WTC11 (cell line): ENCODE measurements at regions not wholly inside any gene's neighbourhood (a gene's known extent, or its start where the extent isn't known, plus 50 kb on each side); places are given as distances from the start of the nearest gene placed in this dataset.

Source experiments
- ATAC-seq: fragments of 200-7000 bp; cut with Tn5 transposase; 2 replicates; pipeline ENCODE4 v1.10.0; 2021; ENCODE audit warnings: mild to moderate bottlenecking, moderate library complexity
- CTCF ChIA-PET: fragments of 300-600 bp; sonication (Branson Sonifier 250); formaldehyde crosslinking; loops from one replicate; lab custom pipeline; 2021; ENCODE audit warnings: antibody characterized with exemption; lab: Charles Lee
- POLR2A ChIA-PET: fragments of 350-600 bp; sonication (Branson Sonifier 250); formaldehyde crosslinking; loops from one replicate; lab custom pipeline; 2021; ENCODE audit warnings: antibody characterized with exemption; lab: Charles Lee
- DNase-seq: peaks from one replicate; pipeline ENCODE4 v3.0.0; 2021; ENCODE audit warnings: low spot score
- H3K27ac Mint-ChIP-seq: 2 replicates; pipeline ENCODE4 v1.8.0; 2021; ENCODE audit warnings: mixed read lengths
- H3K27me3 Mint-ChIP-seq: 2 replicates; pipeline ENCODE4 v1.8.0; 2021; ENCODE audit warnings: low read depth, mild to moderate bottlenecking, moderate library complexity, mixed read lengths
- H3K36me3 Mint-ChIP-seq: 2 replicates; pipeline ENCODE4 v1.8.0; 2021; ENCODE audit warnings: mixed read lengths
- H3K4me1 Mint-ChIP-seq: 2 replicates; pipeline ENCODE4 v1.8.0; 2022; ENCODE audit warnings: mixed read lengths
- H3K4me3 Mint-ChIP-seq: 2 replicates; pipeline ENCODE4 v1.8.0; 2021; ENCODE audit warnings: mild to moderate bottlenecking, moderate library complexity, mixed read lengths
- H3K9me3 Mint-ChIP-seq: 2 replicates; pipeline ENCODE4 v1.8.0; 2021; ENCODE audit warnings: mixed read lengths
- GABPB1 ChIP-seq: sonication (generic); formaldehyde crosslinking; IDR thresholded peaks from 2 replicates; pipeline ENCODE4 v1.8.1; 2023; ENCODE audit warnings: mild to moderate bottlenecking, missing genetic modification reagents
- JAZF1 ChIP-seq: fragments of 250-450 bp; sonication (Bioruptor Pico); IDR thresholded peaks from 2 replicates; pipeline ENCODE4 v1.9.0; 2021; ENCODE audit warnings: moderate library complexity, mild to moderate bottlenecking, inconsistent platforms
- KAT7 ChIP-seq: sonication (generic); formaldehyde crosslinking; IDR thresholded peaks from 2 replicates; pipeline ENCODE4 v1.8.1; 2023; ENCODE audit warnings: missing genetic modification reagents, mild to moderate bottlenecking, borderline replicate concordance
- NFE2L1 ChIP-seq: sonication (generic); formaldehyde crosslinking; IDR thresholded peaks from 2 replicates; pipeline ENCODE4 v1.8.1; 2023; ENCODE audit warnings: missing genetic modification reagents
- NFYB ChIP-seq: sonication (generic); formaldehyde crosslinking; conservative IDR thresholded peaks from 2 replicates; pipeline ENCODE4 v1.8.0; 2022; ENCODE audit warnings: low read depth, missing genetic modification reagents
- NR3C1 ChIP-seq: sonication (generic); formaldehyde crosslinking; conservative IDR thresholded peaks from 2 replicates; pipeline ENCODE4 v1.8.1; 2023; ENCODE audit warnings: low read depth, mild to moderate bottlenecking, missing genetic modification reagents
- PRRX2 ChIP-seq: fragments of 250-450 bp; sonication (Bioruptor Pico); IDR thresholded peaks from 2 replicates; pipeline ENCODE4 v1.8.0; 2021; ENCODE audit warnings: mild to moderate bottlenecking
- SMAD4 ChIP-seq: sonication (generic); formaldehyde crosslinking; IDR thresholded peaks from 2 replicates; pipeline ENCODE4 v1.8.0; 2022; ENCODE audit warnings: mild to moderate bottlenecking, missing genetic modification reagents
- TP53 ChIP-seq: sonication (generic); formaldehyde crosslinking; IDR thresholded peaks from 2 replicates; pipeline ENCODE4 v1.8.1; 2023; ENCODE audit warnings: mild to moderate bottlenecking, missing genetic modification reagents
- ZBTB21 ChIP-seq: sonication (generic); formaldehyde crosslinking; IDR thresholded peaks from 2 replicates; pipeline ENCODE4 v1.8.1; 2023; ENCODE audit warnings: mild to moderate bottlenecking, missing genetic modification reagents, borderline replicate concordance
- ZNF121 ChIP-seq: sonication (generic); formaldehyde crosslinking; IDR thresholded peaks from 2 replicates; pipeline ENCODE4 v1.8.0; 2023; ENCODE audit warnings: missing genetic modification reagents
- ZNF138 ChIP-seq: sonication (generic); formaldehyde crosslinking; conservative IDR thresholded peaks from 2 replicates; pipeline ENCODE4 v1.8.1; 2022; ENCODE audit warnings: mild to moderate bottlenecking, moderate library complexity, missing genetic modification reagents
- ZNF263 ChIP-seq: sonication (generic); formaldehyde crosslinking; IDR thresholded peaks from 2 replicates; pipeline ENCODE4 v1.8.1; 2022; ENCODE audit warnings: low read depth, mild to moderate bottlenecking, moderate library complexity, missing genetic modification reagents
- TF ChIP-seq, protein P1 (sequence below): fragments of 250-450 bp; sonication (Bioruptor Pico); IDR thresholded peaks from 2 replicates; pipeline ENCODE4 v1.9.0; 2021; ENCODE audit warnings: mild to moderate bottlenecking
- TF ChIP-seq, protein P2 (sequence below): fragments of 250-450 bp; sonication (Bioruptor Pico); IDR thresholded peaks from 2 replicates; pipeline ENCODE4 v1.9.0; 2021; ENCODE audit warnings: mild to moderate bottlenecking, borderline replicate concordance
- TF ChIP-seq, protein P3 (sequence below): sonication (generic); formaldehyde crosslinking; IDR thresholded peaks from 2 replicates; pipeline ENCODE4 v1.8.0; 2023; ENCODE audit warnings: missing genetic modification reagents
- TF ChIP-seq, protein P4 (sequence below): fragments of 200-600 bp; IDR thresholded peaks from 2 replicates; pipeline ENCODE4 v1.8.0; 2022; ENCODE audit warnings: antibody characterized with exemption
- TF ChIP-seq, protein P5 (sequence below): fragments of 250-450 bp; sonication (Bioruptor Pico); IDR thresholded peaks from 2 replicates; pipeline ENCODE4 v1.9.0; 2021; ENCODE audit warnings: moderate library complexity, mild to moderate bottlenecking, inconsistent platforms, borderline replicate concordance
- TF ChIP-seq, protein P6 (sequence below): sonication (generic); formaldehyde crosslinking; IDR thresholded peaks from 2 replicates; pipeline ENCODE4 v1.8.0; 2023; ENCODE audit warnings: mild to moderate bottlenecking, missing genetic modification reagents

DNA sequence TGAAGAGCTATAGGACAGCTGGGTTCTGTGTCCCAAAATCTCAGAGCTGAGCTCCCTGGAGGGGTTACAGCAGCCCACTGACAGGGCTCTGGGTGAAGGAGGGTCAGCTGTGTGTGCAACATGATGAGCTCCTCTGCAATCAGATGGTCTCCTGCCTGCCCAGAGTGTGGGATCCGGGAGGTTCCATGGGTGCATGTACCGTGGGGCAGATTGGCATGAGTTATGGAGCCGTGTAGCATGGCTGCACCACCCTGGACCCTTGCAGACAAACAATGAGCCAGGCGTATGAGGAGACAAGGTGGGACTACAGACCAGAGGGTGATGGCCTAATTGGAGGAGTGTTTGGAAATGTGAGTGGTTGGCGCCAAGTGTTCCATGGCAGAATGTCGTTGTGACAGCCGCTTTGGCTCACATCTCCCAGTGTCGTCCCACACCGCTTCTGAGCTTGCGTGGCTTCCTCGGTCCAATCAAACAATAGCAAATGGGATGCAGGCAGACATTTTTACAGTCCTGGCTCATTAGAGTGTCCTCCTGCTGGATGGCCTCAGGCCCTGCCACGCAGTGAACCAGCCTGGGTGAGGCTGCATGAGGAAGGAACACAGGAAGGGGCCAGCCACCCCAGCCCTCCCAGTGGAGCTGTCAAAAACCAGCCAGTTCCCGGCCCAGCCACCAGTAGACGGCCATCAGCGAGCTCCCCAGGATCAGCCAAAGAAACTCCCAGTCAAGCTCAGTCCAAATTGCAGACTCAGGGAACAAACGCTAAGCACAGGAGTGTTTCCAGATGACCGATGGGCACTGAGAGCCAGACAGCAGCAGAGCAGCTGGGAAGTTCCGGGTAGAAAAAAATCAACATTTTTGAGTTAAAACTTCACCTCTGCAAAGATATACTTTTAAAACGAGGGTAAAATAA lies 1066.9 kb downstream of the BRD1 start:
- DNase-seq = peak; percentile 5
- no peaks in the 10 kb centered on the region for H3K36me3 Mint-ChIP-seq
- CTCF ChIA-PET = interaction anchor here (0.6 to 1.9 kb wide), 3 partner anchors 8 to 214 kb away, joined by 3 to 5 read pairs (median 3); no protein-coding TSS in a partner anchor
- TF ChIP-seq ZNF263 (CRISPR knock-in tag) (no peak), ZBTB21 (CRISPR knock-in tag) (no peak), NFE2L1 (no peak), PRRX2 (no peak), ZNF121 (no peak), TP53 (CRISPR knock-in tag) (no peak), JAZF1 (no peak), GABPB1 (CRISPR knock-in tag) (no peak), NR3C1 (CRISPR knock-in tag) (no peak), SMAD4 (CRISPR knock-in tag) (no peak), ZNF138 (CRISPR knock-in tag) (no peak)
- TF ChIP-seq, protein P1, sequence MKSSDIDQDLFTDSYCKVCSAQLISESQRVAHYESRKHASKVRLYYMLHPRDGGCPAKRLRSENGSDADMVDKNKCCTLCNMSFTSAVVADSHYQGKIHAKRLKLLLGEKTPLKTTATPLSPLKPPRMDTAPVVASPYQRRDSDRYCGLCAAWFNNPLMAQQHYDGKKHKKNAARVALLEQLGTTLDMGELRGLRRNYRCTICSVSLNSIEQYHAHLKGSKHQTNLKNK = no peak
- TF ChIP-seq, protein P2, sequence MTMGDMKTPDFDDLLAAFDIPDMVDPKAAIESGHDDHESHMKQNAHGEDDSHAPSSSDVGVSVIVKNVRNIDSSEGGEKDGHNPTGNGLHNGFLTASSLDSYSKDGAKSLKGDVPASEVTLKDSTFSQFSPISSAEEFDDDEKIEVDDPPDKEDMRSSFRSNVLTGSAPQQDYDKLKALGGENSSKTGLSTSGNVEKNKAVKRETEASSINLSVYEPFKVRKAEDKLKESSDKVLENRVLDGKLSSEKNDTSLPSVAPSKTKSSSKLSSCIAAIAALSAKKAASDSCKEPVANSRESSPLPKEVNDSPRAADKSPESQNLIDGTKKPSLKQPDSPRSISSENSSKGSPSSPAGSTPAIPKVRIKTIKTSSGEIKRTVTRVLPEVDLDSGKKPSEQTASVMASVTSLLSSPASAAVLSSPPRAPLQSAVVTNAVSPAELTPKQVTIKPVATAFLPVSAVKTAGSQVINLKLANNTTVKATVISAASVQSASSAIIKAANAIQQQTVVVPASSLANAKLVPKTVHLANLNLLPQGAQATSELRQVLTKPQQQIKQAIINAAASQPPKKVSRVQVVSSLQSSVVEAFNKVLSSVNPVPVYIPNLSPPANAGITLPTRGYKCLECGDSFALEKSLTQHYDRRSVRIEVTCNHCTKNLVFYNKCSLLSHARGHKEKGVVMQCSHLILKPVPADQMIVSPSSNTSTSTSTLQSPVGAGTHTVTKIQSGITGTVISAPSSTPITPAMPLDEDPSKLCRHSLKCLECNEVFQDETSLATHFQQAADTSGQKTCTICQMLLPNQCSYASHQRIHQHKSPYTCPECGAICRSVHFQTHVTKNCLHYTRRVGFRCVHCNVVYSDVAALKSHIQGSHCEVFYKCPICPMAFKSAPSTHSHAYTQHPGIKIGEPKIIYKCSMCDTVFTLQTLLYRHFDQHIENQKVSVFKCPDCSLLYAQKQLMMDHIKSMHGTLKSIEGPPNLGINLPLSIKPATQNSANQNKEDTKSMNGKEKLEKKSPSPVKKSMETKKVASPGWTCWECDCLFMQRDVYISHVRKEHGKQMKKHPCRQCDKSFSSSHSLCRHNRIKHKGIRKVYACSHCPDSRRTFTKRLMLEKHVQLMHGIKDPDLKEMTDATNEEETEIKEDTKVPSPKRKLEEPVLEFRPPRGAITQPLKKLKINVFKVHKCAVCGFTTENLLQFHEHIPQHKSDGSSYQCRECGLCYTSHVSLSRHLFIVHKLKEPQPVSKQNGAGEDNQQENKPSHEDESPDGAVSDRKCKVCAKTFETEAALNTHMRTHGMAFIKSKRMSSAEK (CRISPR knock-in tag) = no peak
- TF ChIP-seq, protein P3, sequence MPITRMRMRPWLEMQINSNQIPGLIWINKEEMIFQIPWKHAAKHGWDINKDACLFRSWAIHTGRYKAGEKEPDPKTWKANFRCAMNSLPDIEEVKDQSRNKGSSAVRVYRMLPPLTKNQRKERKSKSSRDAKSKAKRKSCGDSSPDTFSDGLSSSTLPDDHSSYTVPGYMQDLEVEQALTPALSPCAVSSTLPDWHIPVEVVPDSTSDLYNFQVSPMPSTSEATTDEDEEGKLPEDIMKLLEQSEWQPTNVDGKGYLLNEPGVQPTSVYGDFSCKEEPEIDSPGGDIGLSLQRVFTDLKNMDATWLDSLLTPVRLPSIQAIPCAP (CRISPR knock-in tag) = no peak
- TF ChIP-seq, protein P4, sequence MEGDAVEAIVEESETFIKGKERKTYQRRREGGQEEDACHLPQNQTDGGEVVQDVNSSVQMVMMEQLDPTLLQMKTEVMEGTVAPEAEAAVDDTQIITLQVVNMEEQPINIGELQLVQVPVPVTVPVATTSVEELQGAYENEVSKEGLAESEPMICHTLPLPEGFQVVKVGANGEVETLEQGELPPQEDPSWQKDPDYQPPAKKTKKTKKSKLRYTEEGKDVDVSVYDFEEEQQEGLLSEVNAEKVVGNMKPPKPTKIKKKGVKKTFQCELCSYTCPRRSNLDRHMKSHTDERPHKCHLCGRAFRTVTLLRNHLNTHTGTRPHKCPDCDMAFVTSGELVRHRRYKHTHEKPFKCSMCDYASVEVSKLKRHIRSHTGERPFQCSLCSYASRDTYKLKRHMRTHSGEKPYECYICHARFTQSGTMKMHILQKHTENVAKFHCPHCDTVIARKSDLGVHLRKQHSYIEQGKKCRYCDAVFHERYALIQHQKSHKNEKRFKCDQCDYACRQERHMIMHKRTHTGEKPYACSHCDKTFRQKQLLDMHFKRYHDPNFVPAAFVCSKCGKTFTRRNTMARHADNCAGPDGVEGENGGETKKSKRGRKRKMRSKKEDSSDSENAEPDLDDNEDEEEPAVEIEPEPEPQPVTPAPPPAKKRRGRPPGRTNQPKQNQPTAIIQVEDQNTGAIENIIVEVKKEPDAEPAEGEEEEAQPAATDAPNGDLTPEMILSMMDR = no peak
- TF ChIP-seq, all 79 proteins: peak for 0
- ATAC-seq = no peak
- Mint-ChIP-seq H3K27ac (no peak overlapping the region), H3K4me3 (no peak overlapping the region), H3K27me3 (no peaks in the 10 kb centered on the region; the same call in 1 of the 2 replicates), H3K4me1 (no peaks in the 10 kb centered on the region), H3K9me3 (peaks cover 16% of the 10 kb centered on the region)
- POLR2A ChIA-PET = no interaction called here

DNA sequence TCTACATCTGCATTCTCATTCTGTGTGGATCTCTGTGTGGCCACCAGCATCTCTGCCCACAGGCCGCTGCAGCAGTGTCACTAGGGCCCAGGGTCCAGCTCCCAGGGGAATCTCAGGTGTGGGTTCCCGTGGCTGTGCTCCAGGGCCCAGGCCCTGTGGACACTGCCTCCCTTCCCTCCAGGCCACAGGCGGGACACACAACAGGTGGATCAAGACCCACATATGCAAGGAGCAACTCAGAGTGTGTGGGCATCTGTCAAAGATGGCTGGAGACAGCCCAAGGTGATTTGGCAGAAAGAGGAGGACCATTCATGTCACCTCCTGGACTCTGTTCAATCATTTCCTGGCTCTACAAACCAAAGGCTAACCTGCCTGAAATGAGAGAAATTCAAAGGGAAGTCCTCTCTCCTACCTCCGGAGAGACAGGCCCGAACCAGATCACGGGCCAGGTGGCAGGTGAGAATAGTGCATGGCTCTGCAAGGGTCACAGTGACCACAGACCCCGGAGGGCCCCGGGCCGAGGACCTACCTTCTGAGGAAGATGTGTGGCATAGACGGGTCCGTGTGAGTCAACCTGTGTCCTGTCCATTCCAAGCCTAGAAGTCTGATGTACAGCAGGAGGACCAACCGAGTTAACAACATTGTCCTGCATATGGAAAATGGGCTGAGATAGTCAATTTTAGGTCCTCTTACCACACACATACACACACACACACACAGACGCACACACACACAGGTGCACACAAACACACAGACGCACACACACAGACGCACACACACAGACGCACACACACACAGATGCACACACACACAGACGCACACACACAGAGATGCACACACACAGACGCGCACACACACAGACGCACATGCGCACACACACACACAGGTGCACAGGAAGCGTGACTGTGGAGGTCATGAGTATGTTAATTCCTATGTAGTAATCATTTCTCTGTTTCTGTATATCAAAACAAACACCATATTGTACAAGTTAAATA lies 1068.5 kb downstream of the BRD1 start:
- DNase-seq (peak; percentile 5), ATAC-seq (no peak)
- no peaks in the 10 kb centered on the region; the same call in 1 of the 2 replicates for H3K27me3 Mint-ChIP-seq
- H3K27ac Mint-ChIP-seq = no peak overlapping the region
- no peak overlapping the region for H3K4me3 Mint-ChIP-seq
- no peaks in the 10 kb centered on the region for H3K36me3 Mint-ChIP-seq
- H3K9me3 Mint-ChIP-seq = peaks cover 1% of the 10 kb centered on the region
- H3K4me1 Mint-ChIP-seq = no peaks in the 10 kb centered on the region
- CTCF ChIA-PET = no interaction called here
- POLR2A ChIA-PET = interaction anchor here (0.7 kb wide), 1 partner anchor 130 kb away, joined by 3 read pairs; no protein-coding TSS in a partner anchor
- TF ChIP-seq, protein P4 = no peak
- TF ChIP-seq NFYB (no peak), KAT7 (no peak)
- TF ChIP-seq, protein P5, sequence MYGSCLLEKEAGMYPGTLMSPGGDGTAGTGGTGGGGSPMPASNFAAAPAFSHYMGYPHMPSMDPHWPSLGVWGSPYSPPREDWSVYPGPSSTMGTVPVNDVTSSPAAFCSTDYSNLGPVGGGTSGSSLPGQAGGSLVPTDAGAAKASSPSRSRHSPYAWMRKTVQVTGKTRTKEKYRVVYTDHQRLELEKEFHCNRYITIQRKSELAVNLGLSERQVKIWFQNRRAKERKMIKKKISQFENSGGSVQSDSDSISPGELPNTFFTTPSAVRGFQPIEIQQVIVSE (CRISPR knock-in tag) = no peak
- TF ChIP-seq, protein P6, sequence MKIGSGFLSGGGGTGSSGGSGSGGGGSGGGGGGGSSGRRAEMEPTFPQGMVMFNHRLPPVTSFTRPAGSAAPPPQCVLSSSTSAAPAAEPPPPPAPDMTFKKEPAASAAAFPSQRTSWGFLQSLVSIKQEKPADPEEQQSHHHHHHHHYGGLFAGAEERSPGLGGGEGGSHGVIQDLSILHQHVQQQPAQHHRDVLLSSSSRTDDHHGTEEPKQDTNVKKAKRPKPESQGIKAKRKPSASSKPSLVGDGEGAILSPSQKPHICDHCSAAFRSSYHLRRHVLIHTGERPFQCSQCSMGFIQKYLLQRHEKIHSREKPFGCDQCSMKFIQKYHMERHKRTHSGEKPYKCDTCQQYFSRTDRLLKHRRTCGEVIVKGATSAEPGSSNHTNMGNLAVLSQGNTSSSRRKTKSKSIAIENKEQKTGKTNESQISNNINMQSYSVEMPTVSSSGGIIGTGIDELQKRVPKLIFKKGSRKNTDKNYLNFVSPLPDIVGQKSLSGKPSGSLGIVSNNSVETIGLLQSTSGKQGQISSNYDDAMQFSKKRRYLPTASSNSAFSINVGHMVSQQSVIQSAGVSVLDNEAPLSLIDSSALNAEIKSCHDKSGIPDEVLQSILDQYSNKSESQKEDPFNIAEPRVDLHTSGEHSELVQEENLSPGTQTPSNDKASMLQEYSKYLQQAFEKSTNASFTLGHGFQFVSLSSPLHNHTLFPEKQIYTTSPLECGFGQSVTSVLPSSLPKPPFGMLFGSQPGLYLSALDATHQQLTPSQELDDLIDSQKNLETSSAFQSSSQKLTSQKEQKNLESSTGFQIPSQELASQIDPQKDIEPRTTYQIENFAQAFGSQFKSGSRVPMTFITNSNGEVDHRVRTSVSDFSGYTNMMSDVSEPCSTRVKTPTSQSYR (CRISPR knock-in tag) = no peak
